Stimulated activated CD4-positive, alpha-beta T cell treated with anti-CD3 and anti-CD28 coated beads, Interleukin-2, amount 100 ng/mL, for 4 hours (primary cell): ENCODE measurements at regions not wholly inside any gene's neighbourhood (a gene's known extent, or its start where the extent isn't known, plus 50 kb on each side); places are given as distances from the start of the nearest gene placed in this dataset.

ENCODE experiments used
- DNase-seq: peaks from one replicate; pipeline ENCODE4 v3.0.0-alpha.2; 2020; ENCODE audit warnings: low read depth

- DNase-seq, result no peak
Measured at GRCh38 chr19:46911456-46911855, 50.7 kb downstream of the ARHGAP35 start.

DNA sequence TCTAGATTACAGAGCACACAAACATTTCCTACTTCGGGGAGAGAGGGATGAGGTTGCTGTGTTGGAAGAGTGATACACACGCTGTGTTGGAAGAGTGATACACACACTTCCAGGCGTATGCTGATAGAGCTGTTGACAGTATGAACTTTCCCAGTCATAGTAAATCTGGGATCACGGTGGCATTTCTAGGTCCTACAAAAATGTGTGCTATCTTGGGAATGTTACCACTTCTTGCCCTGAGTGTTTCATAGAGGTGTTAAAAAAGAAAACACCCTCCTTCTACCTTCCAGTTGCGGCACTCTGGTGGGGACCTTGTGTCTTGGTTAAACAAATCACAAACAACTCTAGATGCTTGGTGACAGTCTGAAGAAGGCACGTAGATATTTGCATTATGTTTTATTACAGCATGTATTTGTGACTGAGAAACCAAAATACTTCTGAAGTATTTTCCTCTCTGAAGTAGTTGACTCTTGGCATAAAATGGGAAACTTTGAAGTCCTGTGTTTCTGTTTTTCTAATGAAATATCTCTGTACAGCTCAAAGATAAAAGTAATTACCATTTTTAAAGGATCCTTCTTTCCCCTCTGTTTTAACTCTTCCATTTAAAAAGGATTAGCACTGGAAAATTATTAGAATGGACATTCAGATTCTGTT is 52.5 kb downstream of the ARHGAP35 start:
- DNase-seq, result no peak

DNA sequence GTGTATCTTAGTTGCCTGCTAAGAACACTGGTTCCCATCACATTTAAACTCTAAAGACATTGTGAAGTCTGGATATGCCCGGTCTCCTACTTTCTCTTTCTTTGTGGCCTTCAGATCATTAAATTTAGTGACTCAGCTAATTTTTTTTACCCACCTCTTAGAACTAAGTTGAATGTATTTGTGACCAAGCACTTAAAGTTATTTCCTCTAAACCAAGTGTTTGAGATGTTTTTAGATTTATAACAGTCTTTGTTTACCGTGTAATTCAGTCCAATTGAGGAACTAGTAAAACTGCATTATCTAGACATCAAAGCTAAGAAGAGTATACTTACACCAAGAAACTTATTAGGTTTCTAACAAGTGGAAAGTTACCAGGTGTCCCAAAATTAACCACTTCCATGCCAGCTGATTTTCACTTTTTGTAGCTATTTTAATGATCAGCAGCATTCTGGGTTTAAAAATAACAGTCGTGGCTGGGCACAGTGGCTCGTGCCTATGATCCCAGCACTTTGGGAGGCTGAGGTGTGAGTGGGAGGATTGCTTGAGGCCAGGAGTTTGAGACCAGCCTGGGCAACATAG is 53.1 kb downstream of the ARHGAP35 start:
- DNase-seq, result no peak

- DNase-seq, result no peak
Measured at GRCh38 chr19:46915386-46915785, 54.6 kb downstream of the ARHGAP35 start.

DNA sequence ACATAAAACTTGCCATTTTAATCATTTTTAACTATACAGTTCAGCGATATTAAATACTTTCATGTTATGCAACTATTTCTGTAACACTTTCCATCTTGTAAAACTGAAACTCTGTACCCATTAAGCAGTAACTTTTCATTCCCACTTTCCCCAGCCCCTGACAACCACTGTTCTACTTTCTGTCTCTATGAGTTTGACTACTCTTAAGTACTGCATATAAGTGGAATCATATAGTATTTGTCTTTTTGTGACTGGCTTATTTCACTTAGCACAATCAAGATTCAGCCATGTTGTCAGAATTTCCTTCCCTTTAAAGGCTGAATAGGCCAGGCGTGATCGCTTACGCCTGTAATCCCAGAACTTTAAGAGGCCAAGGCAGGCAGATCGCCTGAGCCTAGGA is 56.2 kb downstream of the ARHGAP35 start:
- no peak for DNase-seq

DNA sequence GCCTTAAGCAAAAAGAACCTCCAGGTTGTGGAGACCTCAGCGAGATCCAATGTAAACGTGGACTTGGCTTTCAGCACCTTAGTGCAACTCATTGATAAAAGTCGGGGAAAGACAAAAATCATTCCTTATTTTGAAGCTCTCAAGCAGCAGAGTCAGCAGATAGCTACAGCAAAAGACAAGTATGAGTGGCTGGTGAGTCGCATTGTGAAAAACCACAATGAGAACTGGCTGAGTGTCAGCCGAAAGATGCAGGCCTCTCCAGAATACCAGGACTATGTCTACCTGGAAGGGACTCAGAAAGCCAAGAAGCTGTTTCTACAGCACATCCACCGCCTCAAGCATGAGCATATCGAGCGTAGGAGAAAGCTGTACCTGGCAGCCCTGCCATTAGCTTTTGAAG is 58.5 kb downstream of the ARHGAP35 start:
- no peak for DNase-seq

- no peak for DNase-seq
Measured at GRCh38 chr19:46920362-46920761, 59.6 kb downstream of the ARHGAP35 start.

DNA sequence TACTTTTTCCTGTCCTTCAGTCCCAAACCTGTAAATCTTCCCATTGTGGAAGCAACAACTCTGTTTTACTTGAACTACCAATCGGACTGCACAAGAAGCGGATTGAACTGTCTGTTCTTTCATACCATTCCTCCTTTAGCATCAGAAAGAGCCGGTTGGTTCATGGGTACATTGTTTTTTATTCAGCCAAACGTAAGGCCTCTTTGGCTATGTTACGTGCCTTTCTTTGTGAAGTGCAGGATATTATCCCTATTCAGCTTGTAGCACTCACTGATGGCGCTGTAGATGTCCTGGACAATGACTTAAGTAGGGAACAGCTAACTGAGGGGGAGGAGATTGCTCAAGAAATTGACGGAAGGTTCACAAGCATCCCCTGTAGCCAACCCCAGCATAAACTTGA is 60.3 kb downstream of the ARHGAP35 start:
- DNase-seq, result no peak

DNA sequence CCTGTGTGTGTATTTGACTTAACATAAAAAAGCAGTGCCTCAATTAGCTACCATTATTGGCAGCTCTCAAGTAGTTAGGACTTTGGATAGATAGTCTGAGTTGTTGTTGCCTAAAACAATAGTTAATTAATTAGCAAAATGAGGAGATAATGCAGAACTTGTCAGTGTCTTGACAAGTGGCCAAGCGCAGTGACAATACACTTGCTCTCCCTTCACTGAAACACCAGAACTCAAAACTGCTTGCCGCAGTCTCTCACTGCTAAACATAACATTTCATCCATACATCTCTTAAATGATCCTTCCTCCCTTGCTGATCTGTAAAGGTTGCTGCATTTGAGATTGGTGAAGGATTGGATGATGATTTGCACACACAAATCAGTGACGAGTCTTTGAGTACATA is 61.7 kb downstream of the ARHGAP35 start:
- no peak for DNase-seq

- no peak for DNase-seq
Measured at GRCh38 chr19:46924874-46925547, 64.2 kb downstream of the ARHGAP35 start.

GRCh38 chr19:46925548-46925950 is 64.8 kb downstream of the ARHGAP35 start:
- DNase-seq, result no peak

DNA sequence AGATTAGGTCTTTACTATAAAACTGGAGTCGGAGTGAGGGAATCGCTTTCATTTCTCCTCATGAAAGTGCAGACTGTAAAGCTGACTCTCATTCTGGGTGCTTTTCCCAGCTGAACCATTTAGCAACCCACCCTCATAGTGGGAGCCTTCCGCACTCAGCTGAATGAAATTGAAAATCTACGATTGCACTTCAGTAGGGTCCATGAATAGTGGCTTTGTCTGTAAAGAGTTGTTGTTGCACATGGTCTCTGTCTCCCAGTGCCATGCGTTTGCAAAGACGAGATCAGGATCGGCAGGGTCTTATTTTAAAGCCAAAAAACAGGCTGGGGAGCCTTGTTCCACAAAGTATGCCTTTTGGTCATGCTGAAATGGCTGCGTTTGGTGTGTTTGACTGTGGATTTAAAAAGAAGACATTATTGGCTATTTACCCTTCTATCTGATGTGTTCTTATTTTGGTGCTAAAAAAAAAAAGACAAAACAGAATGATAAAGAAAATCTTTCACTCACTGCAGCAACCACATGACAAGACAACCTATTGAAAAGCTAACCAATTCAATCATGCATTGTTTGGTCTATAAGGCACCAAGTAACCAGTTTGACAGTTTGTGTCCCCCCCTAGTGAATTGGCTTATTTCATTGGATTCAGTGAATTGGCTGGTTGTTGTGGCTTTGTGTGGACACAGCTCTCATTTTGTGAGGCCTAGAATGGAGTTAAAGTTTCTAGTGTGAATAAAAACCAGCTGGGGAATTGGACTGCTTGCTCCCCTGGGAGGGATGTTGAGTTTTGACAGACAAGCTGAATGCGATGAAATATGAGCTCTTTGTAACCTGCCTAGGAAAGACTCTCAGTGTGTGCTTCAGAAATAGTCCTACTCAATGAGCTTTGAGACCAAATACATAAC is 65.6 kb downstream of the ARHGAP35 start:
- no peak for DNase-seq

DNA sequence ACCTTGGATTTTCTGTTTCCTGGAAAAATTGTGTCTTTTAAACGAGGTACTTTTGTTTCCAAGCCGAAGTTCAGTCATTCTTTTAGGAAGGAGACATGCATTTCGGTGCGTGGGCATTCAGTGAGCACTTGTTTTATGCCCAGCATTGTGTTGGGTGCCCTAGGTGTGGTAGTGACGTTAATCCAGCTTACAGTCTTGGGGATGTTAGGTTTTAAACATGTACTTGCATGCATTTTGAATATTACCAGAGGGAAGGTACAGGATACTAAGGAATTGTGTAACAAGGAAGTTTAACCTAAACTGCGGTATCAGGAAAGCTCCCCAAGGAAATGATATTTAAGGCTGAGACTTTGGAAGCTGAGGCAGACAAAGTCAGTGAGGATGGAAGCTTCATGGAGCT is 66.3 kb downstream of the ARHGAP35 start:
- DNase-seq, result no peak

- DNase-seq, result no peak
Measured at GRCh38 chr19:46927893-46928292, 67.1 kb downstream of the ARHGAP35 start.

GRCh38 chr19:46928951-46929350 is 68.2 kb downstream of the ARHGAP35 start:
- DNase-seq, result no peak

- DNase-seq, result no peak
Measured at GRCh38 chr19:46931202-46931601, 70.4 kb downstream of the ARHGAP35 start.

GRCh38 chr19:46932346-46932745 is 71.5 kb downstream of the ARHGAP35 start:
- no peak for DNase-seq

DNA sequence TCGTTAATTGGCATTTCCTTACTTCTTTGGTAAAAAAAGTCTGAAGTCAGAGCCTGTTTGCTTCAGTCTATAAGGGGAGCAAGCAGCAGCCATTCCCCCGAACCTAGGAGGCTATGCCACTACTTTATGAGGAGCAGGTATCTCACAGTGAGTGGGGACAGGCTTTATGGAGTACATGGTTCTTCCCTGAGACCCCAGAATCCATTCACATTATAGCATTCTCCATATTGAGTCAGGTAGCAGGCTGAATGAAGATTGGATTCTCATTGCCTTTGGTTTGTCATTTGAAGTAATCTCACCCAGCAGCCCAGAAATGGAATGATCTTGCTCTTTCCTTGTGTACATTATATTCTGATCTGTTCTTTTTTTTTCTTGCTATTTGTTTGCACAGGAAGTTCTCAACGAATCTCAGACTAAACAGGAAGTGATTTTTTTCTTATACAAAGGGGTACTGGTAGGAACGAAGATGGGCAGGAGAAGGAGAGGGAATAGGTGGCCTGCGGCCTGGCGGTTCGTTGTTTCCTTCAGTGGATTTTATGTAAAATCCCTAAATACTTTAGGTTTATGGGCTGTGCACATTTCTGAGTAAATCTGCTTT is 74.4 kb downstream of the ARHGAP35 start:
- DNase-seq, result no peak

- no peak for DNase-seq
Measured at GRCh38 chr19:46943150-46943946, 76.3 kb upstream of the NPAS1 start.

DNA sequence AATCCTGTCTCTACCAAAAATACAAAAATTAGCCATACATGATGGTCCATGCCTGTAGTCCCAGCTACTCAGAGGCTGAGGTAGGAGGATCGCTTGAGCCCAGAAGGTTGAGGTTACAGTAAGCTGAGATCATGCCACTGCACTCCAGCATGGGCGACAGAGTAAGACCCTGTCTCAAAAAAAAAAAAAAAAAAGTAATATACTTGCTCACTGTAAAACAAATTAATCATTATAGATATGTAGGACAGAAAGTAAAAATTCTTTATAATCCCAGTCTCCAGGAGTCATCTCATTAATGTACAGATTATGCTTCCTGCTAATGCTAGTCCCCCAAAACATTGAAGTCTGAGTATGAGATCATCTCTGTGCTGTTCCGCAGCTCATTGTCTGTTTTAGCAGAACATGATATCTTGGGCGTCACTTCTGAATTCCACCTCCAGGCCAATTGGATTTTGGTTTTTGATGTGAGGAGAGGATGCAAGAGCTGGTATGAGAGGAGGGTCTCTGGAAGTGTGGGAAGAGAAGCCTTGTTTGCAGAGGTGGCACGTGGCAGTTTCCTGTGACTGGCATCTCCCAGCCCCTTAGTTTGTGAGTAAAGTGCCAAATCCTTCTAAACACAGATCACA is 75.4 kb upstream of the NPAS1 start:
- no peak for DNase-seq
